ENCODE measurements at regions not wholly inside any gene's neighbourhood (a gene's known extent, or its start where the extent isn't known, plus 50 kb on each side); places are given as distances from the start of the nearest gene placed in this dataset.

DNA sequence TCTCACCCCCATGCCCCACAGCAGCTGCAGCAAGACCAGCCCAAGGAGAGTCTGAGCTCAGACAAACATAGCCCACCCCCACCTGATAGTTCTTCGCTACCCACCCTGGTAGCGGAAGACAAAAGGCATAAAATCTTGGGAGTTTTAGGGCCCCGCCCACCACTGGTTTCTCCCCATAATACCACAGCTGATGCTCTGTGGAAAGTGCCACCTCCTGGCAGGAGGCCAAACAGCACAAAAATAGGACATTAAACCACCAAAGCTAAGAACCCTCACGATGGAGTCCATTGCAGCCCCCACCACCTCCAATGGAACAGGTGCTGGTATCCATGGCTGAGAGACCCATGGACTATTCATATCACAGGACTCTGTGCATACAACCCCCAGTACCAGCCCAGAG is 226.7 kb downstream of the SNCA start:
- no peak for DNase-seq (ENCODE audit: extremely low read depth in 1 of 11, low read depth in 9 of 11, low spot score in 4 of 11)

GRCh38 chr4:89609756-89610155 is 227.2 kb downstream of the SNCA start:
- DNase-seq (ENCODE audit: extremely low read depth in 1 of 11, low read depth in 9 of 11, low spot score in 4 of 11): no peak

- no peak for DNase-seq (ENCODE audit: extremely low read depth in 1 of 11, low read depth in 9 of 11, low spot score in 4 of 11)
Measured at GRCh38 chr4:89604951-89605350, 232.0 kb downstream of the SNCA start.

DNA sequence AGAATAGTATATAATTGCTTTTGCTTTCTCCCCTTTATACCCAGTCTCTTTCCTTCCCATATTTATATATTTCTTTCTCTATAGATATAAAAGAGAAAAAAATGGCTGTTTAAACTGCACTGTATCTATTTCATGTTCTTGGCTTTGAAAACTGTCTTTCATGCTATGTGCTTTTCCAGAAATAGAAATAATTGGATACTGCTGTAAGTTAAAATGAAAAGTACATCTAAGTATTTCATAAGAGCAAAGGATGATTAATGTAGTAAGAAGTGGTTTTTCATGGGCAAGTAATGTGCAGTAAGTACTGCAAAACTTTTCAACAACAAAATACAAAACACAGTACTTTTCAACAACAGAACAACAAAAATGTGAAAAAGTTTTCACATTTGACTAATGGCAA is 237.9 kb downstream of the SNCA start:
- no peak for DNase-seq (ENCODE audit: extremely low read depth in 1 of 11, low read depth in 9 of 11, low spot score in 4 of 11)

GRCh38 chr4:89598602-89599001 is 238.4 kb downstream of the SNCA start:
- DNase-seq (ENCODE audit: extremely low read depth in 1 of 11, low read depth in 9 of 11, low spot score in 4 of 11): no peak

DNA sequence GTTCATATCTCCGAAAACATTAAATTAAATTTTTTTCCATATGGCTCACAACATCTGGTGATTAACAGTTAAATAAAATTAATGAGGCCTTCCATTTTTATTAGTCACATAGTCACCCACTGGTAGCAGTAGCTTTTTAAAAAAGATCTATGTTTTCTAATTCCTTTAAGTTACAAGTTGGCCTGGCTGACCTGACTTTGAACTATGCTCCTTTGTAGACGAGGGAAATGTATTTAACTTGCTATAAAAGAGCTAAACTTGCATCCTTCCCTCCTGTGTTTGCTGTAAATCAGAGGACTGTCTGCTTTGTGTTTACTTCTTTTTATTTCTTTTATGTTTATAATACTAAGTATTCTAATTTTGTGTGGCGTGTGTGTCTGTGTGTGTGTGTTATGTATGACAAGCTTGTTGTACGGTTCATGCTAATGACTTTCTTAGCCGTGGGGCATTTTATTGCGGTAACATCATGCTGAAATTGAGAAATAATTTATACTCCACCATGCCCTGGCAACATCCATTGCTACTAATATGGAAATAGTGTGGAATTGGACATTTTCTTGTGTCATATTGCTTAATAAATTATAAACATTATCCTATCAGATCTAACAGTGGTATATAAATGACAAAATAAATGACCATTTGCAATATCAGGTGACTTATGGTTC is 241.7 kb downstream of the SNCA start:
- DNase-seq (ENCODE audit: extremely low read depth in 1 of 11, low read depth in 9 of 11, low spot score in 4 of 11): peak in 5 of 11 donors; percentile 23 to 36 (median 31)

DNA sequence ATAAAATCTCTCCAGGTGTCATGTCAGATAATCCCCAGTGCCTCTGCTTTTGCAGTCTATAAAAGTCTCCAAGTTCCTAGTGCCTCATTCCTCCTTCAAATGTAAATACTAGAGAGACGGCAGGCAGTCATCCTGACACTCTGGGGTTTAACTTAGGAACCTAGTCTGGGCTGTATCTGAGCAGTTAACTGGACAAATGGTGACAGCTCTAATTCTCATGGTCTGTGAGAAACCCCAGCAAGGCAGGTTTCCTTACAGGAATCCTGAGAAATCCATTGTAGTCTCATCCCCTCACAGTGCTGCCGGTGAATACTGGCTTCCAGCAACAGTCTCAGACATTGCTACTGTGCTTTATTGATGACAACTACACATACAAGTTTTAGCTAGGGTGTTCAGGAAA is 246.8 kb downstream of the SNCA start:
- DNase-seq (ENCODE audit: extremely low read depth in 1 of 11, low read depth in 9 of 11, low spot score in 4 of 11): no peak

GRCh38 chr4:89588421-89588820 is 248.5 kb downstream of the SNCA start:
- no peak for DNase-seq (ENCODE audit: extremely low read depth in 1 of 11, low read depth in 9 of 11, low spot score in 4 of 11)

DNA sequence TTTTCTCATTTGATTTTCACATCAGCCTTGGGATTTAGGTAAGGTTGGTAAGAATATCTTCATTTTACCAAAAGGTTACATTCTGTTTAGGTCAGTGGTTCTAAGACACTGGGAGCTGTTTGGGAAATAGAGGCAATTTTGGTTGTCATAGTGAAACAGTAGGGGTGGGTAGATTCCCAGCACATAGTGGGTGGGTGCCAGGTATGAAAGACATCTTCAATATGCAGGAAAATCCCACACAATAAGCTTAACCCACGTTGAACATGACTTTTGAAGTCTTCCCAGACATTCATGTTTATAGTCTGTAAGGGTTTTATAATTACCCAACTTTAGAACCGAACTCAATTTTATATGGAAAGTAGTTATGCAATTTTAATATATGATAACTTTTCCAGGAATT is 249.6 kb downstream of the SNCA start:
- no peak for DNase-seq (ENCODE audit: extremely low read depth in 1 of 11, low read depth in 9 of 11, low spot score in 4 of 11)

GRCh38 chr4:89586864-89587263 is 250.1 kb downstream of the SNCA start:
- no peak for DNase-seq (ENCODE audit: extremely low read depth in 1 of 11, low read depth in 9 of 11, low spot score in 4 of 11)

DNA sequence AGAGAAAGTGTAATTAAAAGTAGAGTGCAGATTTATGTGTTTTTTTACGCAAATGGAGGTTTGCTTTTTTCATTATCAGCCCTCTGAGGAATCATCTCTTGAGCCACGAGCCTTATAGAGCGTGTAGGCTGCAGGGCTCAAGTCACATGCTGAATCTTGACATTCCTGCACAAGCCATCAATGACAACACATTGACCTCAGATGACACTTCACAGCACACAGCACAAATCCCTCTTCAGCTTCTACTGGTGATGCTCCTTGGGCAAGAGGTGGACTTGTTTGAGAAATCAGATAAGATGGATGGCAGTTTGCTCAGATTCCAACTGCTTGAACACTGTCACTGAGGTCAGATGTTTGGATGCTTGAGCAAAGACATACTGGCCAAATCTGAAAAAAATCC is 250.6 kb downstream of the SNCA start:
- DNase-seq (ENCODE audit: extremely low read depth in 1 of 11, low read depth in 9 of 11, low spot score in 4 of 11): no peak

GRCh38 chr4:89582756-89583505 is 254.0 kb downstream of the SNCA start:
- no peak for DNase-seq (ENCODE audit: extremely low read depth in 1 of 11, low read depth in 9 of 11, low spot score in 4 of 11)

- DNase-seq (ENCODE audit: extremely low read depth in 1 of 11, low read depth in 9 of 11, low spot score in 4 of 11): no peak
Measured at GRCh38 chr4:89579771-89580170, 257.2 kb downstream of the SNCA start.

- DNase-seq (ENCODE audit: extremely low read depth in 1 of 11, low read depth in 9 of 11, low spot score in 4 of 11): no peak
Measured at GRCh38 chr4:89576246-89576645, 260.7 kb downstream of the SNCA start.

DNA sequence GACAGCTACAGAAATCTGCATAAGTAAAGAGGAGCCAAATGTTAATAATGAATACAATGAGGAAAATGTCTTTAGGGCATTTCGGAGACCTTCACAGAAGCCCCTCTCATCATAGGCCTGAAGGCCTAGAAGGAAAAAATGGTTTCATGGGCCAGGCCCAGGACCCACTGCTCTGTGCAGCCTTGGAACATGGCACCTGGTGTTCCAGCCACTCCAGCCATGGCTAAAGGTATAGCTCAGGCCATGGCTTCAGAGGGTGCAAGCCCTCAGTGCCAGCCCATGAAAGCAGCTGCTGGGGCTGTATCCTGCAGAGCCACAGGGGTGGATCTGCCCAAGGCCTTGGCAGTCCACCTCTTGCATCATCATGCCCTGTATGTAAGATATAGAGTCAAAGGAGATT is 261.1 kb downstream of the SNCA start:
- no peak for DNase-seq (ENCODE audit: extremely low read depth in 1 of 11, low read depth in 9 of 11, low spot score in 4 of 11)

DNA sequence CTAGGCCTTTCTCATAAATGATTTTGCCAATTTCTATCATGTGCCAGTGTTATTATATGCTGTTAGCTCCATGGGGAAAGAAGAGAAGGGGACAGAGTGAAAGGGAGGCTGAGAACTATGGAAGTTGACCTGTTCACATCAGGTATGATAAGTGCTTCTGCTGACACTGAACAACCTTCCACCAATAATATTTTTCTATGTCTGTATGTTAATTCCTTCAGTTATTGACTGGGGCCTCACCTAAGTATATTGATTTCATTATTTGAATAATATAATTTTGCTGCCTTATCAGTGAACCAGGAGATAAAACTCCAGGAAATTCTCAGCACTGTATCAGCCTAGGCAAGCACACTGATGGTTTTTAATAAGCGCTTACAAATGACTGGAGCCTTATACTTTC is 262.8 kb downstream of the SNCA start:
- no peak for DNase-seq (ENCODE audit: extremely low read depth in 1 of 11, low read depth in 9 of 11, low spot score in 4 of 11)

DNA sequence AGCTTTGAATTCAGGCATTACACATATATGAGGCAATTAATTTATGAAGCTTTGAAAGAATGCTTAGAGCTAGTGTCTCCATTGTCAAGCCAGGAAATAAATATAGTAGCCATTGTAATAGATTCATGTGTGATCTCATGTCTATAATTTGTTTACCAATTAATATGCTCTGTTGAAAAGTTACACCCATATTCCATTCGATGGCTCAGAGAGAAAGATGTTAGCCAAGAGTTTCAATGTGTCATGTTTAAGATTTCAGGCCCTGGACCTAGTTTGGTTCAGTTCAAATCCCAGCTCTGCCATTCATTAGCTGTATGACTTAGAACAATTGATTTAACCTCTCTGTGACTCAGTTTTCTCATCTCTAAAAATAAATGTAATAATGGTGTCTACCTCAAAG is 263.3 kb downstream of the SNCA start:
- DNase-seq (ENCODE audit: extremely low read depth in 1 of 11, low read depth in 9 of 11, low spot score in 4 of 11): no peak

- peak in 9 of 11 donors; percentile 20 to 61 (median 42) for DNase-seq (ENCODE audit: extremely low read depth in 1 of 11, low read depth in 9 of 11, low spot score in 4 of 11)
Measured at GRCh38 chr4:89572224-89572858, 264.6 kb downstream of the SNCA start.

DNA sequence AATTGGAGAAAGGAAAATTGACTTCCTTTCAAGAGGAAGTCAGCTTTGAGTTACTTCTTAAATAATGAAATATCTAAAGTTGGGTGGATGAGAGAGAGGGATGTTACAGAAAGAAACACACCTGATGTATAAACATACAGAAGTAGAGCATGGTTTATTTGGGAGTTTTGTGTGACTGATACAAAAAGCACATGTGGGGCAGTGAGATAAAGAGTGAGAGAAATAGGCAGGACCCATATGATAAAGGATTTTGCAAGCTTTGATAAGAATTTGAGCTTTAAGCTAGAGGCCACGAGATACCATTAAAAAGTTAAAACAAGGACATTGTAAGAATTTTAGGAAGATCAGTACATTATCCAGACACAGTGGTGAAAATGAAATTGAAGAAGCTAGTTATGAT is 263.3 kb upstream of the GPRIN3 start:
- no peak for DNase-seq (ENCODE audit: extremely low read depth in 1 of 11, low read depth in 9 of 11, low spot score in 4 of 11)

DNA sequence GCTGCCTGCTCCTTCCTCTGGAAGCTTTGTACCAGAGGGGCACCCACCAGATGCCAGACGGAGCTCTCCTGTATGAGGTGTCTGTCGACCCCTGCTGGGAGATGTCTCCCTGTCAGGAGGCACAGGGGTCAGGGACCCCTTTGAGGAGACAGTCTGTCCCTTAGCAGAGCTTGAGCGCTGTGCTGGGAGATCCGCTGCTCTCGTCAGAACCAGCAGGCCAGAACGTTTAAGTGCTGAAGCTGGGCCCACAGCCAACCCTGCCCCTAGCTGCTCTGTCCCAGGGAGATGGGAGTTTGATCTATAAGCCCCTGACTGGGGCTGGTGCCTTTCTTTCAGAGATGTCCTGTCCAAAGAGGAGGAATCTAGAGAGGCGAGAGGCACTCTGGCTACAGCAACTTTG is 260.3 kb upstream of the GPRIN3 start:
- DNase-seq (ENCODE audit: extremely low read depth in 1 of 11, low read depth in 9 of 11, low spot score in 4 of 11): no peak

Measured in renal cortex interstitium (tissue), 11 donors.